HS-5 (cell line): ENCODE measurements at regions not wholly inside any gene's neighbourhood (a gene's known extent, or its start where the extent isn't known, plus 50 kb on each side); places are given as distances from the start of the nearest gene placed in this dataset.
"Not testable (repeated sequence)": the region's sequence is repeated elsewhere in the genome, so short reads cannot be mapped to it uniquely, and the experiment has no call there.

ENCODE experiments used
- DNase-seq: peaks from one replicate; pipeline ENCODE4 v3.0.0-alpha.2; 2012; ENCODE audit warnings: low read depth

DNA sequence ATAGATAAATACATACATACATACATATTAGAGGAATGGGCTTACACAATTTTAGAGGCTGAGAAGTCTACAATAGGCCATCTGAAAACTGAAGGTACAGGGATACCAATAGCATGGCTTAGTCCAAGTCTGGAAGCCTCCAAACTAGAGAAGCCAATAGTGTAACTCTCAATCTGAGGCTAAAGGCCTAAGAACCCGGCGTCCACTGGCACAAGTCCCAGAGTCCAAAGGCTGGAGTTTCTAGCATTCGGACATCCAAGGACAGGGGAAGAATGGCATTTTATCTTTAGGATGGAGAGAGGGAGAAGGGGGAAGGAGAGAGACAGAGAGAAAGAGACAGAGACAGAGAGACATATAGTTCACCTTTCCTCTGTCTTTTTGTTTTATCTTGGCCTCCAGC lies 63.7 kb upstream of the SYT4 start:
- DNase-seq: no peak

DNA sequence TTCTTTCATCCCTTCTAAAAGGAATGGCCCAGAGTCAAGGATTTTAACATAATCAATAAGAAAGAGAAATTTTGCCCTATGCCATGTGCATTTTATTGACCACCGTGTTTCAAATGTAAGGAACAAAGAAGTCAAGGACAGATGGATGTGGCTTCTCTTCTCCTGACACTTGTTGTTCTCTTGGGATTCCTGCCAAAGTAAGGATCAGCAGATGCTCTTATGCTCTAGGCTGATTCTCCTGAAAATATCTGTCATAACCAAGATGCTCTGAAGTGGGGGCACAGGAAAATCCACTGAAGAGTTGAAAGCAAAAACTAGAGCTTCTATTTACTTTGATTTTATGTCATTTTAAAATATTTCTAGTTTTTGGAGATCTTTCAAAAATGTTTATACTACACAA lies 72.9 kb upstream of the SYT4 start:
- no peak for DNase-seq

DNA sequence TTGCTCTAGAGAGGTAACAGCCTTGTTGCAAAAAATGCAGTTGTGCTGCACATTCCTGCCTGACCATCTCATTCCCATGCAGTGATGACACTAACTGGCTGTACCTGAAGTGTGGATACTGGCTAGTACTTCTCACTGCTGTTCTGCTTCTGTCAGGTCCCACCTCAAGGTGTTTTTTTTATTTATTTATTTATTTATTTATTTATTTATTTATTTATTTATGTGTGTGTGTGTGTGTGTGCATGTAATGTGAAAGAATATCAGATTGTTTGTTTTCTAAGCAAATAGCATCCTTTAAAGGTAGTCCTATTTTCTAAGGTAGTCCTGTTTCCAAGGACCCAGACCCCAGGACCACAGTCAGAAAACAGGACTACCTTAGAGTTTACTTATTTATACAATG lies 87.2 kb upstream of the SYT4 start:
- DNase-seq: no peak

DNA sequence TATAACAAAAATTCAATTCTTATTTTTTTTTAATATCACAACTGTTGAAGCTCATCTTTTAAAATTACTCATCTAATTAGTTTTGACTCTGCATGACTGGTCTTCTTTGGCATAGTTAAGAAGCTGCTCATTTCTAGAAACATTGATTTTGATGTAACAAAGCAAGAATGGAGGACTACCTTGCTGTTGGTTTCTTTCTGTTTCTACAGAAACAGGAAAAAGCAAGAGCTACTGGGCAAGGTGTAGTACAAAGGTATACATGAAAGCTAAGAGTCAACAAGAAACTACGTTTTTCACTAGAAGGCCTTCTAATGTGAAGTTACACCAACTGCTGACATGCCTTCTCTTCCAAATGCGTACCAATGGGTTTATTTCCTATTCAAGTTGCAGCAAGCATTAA lies 90.6 kb upstream of the SYT4 start:
- no peak for DNase-seq

DNA sequence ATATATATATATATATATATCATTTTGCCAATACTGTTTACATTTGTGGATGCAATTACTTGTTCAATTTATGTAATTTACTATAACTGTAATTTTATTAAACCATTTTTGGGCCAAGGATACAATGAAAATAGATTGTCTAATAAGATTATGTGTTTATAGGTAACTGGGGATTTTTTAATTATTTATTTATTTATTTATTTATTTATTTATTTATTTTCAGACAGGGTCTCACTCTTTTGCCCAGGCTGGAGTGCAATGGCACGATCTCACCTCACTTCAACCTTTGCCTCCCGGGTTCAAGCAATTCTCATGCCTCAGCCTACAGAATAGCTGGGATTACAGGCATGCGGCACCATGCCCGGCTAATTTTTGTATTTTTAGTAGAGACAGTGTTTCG lies 92.0 kb upstream of the SYT4 start:
- not testable (repeated sequence) for DNase-seq

DNA sequence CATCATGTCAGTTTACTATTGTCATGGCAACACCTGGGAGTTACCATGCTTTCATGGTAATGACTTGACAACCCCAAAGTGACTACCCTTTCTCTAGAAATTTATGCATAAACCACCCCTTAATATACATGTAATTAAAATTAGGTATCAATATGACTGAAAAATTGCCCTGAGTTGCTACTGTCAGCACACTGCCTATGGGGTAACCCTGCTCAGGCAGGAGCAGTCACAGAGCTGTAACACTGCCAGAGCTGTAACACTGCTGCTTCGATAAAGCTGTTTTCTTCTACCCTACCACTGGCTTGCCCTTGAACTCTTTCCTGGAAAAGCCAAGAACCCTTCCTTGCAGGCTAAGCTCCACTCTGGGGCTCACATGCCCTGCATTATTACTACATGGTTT lies 95.5 kb upstream of the SYT4 start:
- no peak for DNase-seq

DNA sequence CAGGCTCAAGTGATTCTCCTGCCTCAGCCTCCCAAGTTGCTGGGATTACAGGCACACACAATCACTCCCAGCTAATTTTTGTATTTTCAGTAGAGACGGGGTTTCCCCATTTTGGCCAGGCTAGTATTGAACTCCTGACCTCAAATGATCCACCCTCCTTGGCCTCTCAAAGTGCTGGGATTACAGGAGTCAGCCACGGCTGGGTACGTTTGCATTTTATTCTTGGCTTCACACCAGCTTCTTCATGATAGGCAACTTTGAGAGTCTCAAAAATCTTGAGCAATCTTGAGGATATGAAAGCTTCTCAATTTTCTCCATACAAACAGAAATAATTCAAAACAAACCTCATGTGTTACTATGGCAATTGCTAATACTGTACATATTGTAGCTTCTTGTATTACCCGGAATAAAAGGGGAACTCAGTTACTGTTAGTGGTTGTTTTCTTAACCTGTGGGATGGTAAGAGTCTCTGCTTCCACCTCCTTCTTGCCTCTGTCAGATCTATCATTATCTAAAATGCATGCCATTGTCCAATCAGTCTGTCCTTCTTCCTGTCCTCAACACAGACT lies 102.9 kb upstream of the SYT4 start:
- DNase-seq: no peak

DNA sequence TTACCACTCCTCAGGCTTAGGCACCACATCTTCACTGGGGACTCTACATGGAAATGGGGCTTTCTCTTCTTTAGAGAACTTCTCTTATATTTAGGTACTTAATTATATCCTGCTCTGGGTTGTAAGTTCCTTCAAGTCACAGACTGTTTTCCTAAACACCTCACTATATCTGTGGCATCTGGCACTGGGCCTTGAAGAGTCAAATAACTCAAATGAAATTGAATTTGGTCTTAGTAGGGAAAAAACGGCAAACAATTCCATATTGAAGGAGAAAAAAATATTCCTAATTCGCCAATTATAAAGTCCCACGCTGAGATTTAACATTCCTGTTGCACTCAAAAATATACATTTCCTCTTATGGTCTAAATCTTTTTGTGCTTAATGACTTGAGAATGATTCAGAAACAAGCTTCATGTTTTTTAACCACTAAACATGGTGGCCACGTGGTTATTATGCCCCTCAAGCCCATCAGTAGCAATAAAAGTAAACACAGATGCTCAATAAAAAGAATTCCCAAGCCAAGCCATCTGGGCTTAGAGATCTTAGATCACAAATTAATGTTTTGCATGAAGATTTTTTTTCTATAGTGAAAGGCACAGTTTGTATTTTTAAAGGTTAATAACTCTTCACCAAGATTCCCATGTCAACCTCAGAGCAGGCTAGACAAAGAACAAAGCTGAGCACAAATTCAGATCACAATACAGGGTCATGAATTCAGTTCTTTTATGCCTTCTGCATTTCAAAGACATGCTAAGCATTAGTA lies 105.5 kb upstream of the SYT4 start:
- no peak for DNase-seq

DNA sequence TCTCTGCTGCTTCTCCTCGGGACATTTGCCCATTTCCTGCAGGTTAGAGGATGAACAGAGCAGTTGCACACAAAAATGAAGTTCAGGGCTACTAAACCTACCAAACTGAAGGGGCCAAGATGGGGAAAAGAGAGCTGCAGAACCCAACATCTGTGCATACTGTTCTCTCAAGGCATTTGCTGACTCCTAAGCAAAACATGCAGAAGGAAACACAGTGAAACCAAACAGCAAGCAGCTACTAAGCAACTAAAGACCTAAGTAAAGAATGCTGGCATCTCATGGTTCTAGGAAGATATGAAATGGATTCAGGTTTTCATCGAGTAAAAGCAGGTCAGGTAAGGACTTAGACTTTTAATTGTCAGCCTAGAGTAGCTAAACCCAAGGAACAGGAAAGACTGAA lies 111.9 kb upstream of the SYT4 start:
- no peak for DNase-seq

DNA sequence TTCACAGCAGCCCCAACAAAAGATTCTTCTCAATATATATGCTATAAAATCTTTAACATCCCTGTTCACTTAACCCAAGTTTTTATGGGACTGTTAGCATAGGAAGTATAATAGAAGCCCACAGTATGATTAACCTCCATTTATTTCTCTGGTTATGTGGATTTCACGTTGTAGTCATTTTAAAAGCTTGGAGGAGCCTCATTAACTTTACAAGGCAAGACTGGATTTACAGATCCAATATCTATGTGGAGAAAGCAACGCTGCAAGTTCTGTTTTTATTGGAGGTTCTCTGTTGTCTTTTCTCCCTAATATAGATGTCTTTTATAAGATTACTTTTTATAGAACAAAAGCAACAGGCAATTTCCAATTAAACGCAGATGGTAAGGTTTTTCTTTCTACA lies 114.9 kb upstream of the SYT4 start:
- no peak for DNase-seq

DNA sequence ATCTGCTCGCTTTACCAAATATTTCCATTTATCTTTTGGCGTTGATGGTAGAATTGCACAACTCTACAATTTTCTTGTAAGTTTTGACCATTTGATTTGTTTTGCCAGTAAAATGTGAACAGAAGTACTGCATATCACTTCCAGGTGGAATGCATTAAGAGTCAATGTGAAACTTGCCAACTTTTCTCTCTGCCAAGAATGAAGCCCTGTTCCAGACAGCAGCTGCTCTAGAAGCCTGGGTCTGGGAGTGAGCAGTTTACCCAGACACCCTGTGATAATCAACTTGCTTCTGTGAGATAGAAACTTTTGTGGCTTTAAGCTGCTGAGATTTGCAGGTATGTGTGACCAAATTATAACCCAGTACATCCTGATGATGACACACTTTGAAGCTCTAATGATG lies 115.9 kb upstream of the SYT4 start:
- no peak for DNase-seq

DNA sequence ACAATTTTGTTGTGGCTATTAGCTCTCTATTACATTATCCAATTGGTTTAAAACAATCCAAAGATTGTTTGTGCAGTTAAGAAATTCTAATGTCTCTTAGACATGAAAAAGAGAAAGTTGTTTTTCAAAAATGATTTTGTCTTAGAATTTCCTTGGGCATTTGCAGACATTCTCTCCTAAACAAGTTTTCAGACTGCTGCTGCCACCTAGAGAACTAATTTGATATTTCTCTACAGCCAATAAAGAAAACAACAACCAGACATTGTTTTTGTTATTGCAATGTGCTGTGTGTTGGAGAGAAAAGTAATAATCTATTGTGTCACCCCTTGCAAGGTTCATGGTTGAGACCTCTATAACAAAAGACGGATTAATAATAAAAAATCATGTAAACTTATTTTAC lies 119.0 kb upstream of the SYT4 start:
- DNase-seq: peak; percentile 10

DNA sequence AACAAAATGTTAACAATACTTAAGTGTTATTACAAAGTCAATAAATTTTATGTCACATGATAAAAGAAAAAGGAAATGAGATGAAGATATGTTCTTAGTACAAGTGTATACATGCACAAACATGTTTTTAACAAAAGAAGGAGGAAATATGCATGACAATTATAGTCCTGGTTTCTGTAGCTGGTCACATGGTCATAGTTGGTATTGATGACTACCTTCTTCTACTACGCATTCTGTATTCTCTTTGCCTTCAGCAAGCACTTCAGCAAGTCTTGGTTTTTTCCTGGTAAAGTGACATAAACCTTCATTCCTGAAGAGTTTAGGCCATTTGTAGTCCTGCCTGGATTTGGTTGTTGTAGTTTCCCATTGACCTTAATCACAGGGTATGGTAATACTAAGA lies 121.3 kb upstream of the SYT4 start:
- DNase-seq: no peak

DNA sequence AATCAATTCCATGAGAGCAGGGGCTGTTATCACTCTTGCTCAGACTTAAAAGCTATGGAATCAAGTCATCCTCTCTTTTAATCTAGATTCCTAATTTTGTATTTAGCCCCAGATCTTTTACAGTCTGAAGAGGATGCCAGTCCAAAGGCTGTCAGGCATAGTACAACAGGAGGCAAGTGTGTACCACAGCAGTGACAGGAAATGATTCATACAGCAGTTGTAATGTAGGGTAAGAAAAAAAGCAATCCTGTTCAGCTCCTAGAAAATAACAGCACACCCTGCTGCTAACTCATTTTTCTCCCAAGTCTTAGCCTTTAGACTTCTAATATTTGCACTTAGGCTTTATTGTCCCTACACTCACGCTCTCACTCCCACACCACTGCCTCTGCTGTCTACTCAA lies 127.8 kb upstream of the SYT4 start:
- DNase-seq: no peak

DNA sequence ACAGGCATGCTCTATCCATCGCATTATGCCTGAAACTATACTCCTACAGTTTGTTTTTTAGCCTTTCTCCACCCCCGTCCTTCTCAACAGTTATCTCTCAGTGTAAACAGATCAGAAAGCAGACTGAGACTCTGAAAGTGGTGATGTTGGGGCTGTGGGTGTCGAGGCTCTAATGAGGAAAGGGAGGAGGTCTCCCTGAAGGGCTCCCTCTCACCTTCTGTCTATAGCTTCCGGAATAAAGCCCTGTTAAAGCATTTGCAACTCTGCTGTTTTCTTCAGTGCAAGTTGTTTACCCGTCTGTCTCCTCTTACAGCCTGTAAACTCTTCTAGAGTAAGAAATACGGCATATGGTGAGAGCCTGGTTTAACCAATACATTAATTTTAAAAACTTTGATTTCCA lies 136.7 kb upstream of the SYT4 start:
- no peak for DNase-seq

DNA sequence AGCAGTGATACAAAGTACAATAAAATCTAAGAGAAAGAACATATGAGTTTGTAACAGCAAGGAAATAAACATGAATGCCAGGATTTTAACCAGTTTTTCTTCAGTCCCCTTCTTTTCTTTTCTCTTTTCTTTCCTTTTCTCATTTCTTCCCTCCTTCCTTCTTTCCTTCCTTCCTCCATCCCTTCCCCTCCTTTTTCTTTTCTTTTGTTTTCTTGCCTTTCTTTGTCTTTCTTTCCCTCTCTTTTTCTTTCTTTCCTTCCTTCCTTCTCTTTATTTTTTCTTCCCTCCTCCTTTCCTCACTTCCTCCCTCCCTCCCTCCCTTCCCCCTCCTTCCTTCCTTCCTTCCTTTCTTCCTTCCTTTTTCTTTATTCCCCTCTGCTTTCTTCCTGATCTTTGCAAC lies 142.8 kb upstream of the SYT4 start:
- no peak for DNase-seq

DNA sequence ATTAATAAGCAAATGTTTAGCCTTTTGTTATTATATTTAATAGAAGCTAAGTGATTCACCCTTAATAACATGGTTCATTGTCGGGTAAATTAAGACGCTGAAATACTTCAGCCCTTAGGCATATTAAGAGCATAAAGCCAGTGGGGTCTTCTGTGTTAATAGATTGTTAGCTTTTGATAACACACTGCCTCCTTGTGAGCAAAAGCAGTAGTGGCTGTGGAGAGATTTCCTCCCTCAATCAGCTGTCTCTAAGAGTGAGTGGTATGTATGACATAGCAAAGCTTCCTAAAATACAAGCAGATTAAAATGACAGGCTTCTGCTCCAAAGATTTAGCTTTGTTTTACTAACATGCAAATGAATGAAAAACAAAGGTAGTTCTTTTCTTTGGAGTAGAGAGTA lies 143.7 kb upstream of the SYT4 start:
- DNase-seq: no peak

DNA sequence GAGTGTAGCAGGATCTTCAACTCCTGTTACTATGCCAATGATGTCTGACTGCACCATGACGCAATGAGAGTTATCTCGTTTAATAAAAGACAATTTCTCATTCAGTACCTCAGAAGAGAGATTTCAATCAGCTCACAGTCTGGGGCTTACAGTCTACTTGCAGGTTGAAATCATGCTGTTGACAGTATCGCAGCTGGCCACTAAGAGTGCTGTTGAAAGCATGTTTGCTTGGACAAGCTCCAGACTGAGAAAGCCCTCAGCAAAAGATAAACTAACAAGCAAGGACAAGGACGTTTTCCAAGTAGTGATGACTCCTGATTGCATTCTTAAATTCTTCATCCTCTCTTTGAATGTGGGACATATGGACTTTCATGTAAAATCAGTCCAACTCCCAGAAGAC lies 145.2 kb upstream of the SYT4 start:
- DNase-seq: no peak

DNA sequence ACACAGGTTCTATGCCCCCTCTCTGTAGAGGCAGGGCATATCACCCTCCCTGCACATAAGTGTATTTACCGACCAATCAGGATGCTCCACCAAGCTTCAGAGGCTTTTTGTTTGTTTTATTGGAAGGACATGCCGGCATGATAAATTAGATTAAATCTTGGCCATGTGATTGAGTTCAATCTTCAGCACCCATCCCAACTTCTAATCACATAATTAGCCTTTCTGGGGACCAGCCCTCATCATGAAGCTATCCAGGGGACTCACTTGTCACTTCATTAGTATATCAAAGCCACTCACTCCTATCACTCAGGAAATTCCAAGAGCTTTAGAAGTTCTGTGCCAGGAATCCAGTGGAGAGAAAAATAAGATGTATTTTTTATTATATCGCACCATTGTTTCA lies 158.6 kb upstream of the SYT4 start:
- DNase-seq: no peak

DNA sequence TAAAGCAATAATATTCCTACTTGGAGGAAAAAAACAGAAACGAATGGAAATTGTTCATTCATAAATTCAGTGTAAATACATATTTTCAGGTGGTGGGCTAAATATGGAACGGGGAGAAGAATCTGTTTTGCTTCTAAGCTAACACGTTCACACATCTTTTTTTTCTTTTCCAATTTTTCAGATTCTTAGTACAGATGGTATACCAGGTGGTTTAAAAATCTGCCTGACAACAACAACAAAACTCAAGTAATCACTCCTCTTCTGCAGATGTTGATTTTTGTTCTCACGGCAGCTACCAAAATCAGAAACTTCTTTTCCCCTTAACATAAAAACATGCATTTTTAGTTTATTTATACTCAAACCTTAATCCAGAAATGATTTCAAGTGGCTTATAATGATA lies 164.8 kb upstream of the SYT4 start:
- DNase-seq: no peak

DNA sequence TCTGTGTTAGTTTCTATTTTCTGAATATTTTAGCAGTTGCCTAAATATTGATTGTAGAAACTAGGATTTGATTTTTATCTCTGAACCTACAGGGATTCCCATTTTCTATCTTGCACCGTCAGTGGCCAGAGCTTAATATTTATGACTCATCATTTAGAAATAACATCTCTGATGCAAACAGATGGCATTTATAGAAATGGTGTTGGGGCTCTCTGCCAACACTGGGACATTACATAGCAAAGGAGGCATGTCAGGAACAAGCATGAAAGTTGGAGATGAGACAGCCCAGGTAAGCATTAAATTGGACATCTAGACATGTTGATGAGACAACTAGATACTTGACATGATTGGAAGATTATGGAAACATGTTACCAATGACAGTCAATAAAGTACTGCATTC lies 165.3 kb upstream of the SYT4 start:
- no peak for DNase-seq

DNA sequence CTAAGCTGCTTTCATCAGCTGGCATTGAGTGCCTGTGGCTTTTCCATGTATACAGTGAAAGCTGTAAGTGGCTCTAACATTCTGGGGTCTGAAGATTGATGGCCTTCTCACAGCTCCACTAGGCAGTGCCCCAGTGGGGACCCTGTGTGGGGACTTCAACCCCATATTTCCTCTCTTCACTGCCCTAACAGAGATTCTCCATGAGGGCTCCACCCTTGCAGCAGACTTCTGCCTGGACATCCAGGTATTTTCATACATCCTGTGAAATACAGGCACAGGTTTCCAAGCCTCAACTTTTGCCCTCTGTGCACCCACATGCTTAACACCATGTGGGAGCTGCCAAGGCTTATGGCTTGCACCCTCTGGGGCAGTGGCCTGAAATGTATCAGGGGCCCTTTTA lies 188.2 kb upstream of the SYT4 start:
- DNase-seq: no peak

DNA sequence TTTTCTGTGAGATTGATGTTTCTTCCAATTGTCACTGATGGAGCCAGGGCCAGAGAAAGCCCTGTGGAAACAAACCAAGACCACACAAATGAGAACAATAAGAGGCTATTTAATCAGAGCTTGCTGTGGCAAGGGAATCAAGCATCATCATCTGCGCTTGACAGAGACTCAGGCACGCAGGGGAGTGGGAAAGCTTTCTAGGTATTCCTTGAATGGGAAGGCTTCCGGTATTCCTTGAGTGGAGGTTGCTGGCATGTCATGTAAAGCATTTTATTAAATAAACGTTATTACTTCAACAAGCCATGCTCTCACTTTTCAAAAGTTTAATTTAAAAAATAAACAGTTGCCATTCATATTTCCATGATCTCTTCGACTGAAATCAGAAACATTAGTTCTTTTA lies 194.6 kb upstream of the SYT4 start:
- no peak for DNase-seq

DNA sequence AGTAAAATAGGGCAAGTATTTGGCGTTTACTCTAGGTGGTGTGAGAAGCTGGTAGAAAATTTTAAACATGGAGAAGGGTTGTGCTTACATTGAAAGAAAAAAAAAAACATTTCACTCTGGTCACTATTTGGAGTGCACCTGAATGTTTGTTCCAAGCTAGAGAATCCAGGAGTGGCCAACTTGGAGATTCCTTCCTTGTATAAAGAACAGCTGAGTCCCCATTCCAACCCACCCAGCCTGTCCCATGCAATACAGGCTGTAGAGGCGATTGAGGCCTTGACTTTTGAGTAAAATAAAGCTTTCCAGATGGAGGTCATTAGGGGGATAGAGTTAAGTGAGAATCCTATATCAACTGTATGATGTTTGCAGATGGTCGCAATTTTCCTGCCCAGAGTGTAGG lies 203.8 kb upstream of the SYT4 start:
- DNase-seq: no peak
